Caco-2 (cell line): ENCODE measurements at regions not wholly inside any gene's neighbourhood (a gene's known extent, or its start where the extent isn't known, plus 50 kb on each side); places are given as distances from the start of the nearest gene placed in this dataset.

ENCODE experiments used
- BruUV-seq: library from RNA; stranded (reverse); fragments of 400-500 nt; replicated peaks from 2 replicates; lab custom pipeline; 2021; lab: Mats Ljungman, UMichigan
- CTCF ChIA-PET: fragments of 300-600 bp; sonication (Branson Sonifier 250); formaldehyde crosslinking; loops from one replicate; lab custom pipeline; 2022; ENCODE audit warnings: antibody characterized with exemption; lab: Charles Lee
- POLR2A ChIA-PET: fragments of 300-600 bp; sonication (Branson Sonifier 250); formaldehyde crosslinking; loops from one replicate; lab custom pipeline; 2022; ENCODE audit warnings: antibody characterized with exemption; lab: Charles Lee
- DNase-seq, 2 experiments: peaks; one replicate each; pipeline versions ENCODE4 v3.0.0 to v3.0.0-alpha.2; 2020 to 2022
- H3K27me3 ChIP-seq: replicated peaks from 2 replicates; pipeline ENCODE4 v1.6.0; 2011; ENCODE audit warnings: low read length; ENCODE audit not compliant: control insufficient read depth, insufficient read depth
- H3K36me3 ChIP-seq: 2 replicates; pipeline ENCODE4 v1.5.1; 2011; ENCODE audit warnings: low read length; ENCODE audit not compliant: control insufficient read depth, insufficient read depth
- H3K4me1 ChIP-seq: fragments of 250-450 bp; sonication (Bioruptor Pico); 2 replicates; pipeline ENCODE4 v1.5.1; 2020; ENCODE audit warnings: mild to moderate bottlenecking
- H3K4me3 ChIP-seq: 2 replicates; pipeline ENCODE4 v1.5.1; 2011; ENCODE audit warnings: low read depth, mild to moderate bottlenecking, control low read depth, low read length
- H3K9me3 ChIP-seq: fragments of 250-450 bp; sonication (Bioruptor Pico); 2 replicates; pipeline ENCODE4 v1.5.1; 2020; ENCODE audit warnings: mild to moderate bottlenecking, moderate library complexity
- H3K27ac Mint-ChIP-seq: one replicate; pipeline ENCODE4 v1.8.0; 2022; ENCODE audit warnings: mixed read lengths; ENCODE audit not compliant: unreplicated experiment
- H3K27me3 Mint-ChIP-seq: one replicate; pipeline ENCODE4 v1.8.0; 2022; ENCODE audit warnings: mixed read lengths; ENCODE audit not compliant: insufficient read depth, unreplicated experiment
- H3K36me3 Mint-ChIP-seq: one replicate; pipeline ENCODE4 v1.8.0; 2022; ENCODE audit warnings: mild to moderate bottlenecking, mixed read lengths; ENCODE audit not compliant: insufficient read depth, unreplicated experiment
- H3K4me1 Mint-ChIP-seq: one replicate; pipeline ENCODE4 v1.8.0; 2022; ENCODE audit warnings: low read depth, mixed read lengths; ENCODE audit not compliant: unreplicated experiment
- H3K4me3 Mint-ChIP-seq: one replicate; pipeline ENCODE4 v1.8.0; 2022; ENCODE audit warnings: mild to moderate bottlenecking, moderate library complexity, mixed read lengths; ENCODE audit not compliant: unreplicated experiment
- H3K9me3 Mint-ChIP-seq: one replicate; pipeline ENCODE4 v1.8.0; 2022; ENCODE audit warnings: mixed read lengths; ENCODE audit not compliant: unreplicated experiment
- CTCF ChIP-seq, 2 experiments: fragments of 200-600 bp in 1 of 2; IDR thresholded peaks; 1 replicate in 1 of 2; 2 replicates in 1 of 2; pipeline versions ENCODE4 v1.5.1 to v1.8.0; 2011 to 2022; ENCODE audit warnings: antibody characterized with exemption in 1 of 2, control low read depth in 1 of 2, inconsistent platforms in 1 of 2, low read depth in 1 of 2, low read length in 1 of 2, mild to moderate bottlenecking in 1 of 2, moderate library complexity in 1 of 2; ENCODE audit not compliant: insufficient read depth in 1 of 2, severe bottlenecking in 1 of 2, unreplicated experiment in 1 of 2
- intact Hi-C: fragments of 100-400 bp; cut with micrococcal nuclease; formaldehyde crosslinking; loops from one replicate; pipeline ENCODE4 v1.10.0; 2022; ENCODE audit not compliant: unreplicated experiment

- no peak for TF ChIP-seq CTCF (IDR thresholded peaks at IDR 0.05; ENCODE audit: insufficient read depth in 1 of 2, low read depth in 1 of 2, low read length in 1 of 2, severe bottlenecking in 1 of 2, unreplicated experiment in 1 of 2)
- no peak overlapping the region for H3K4me3 ChIP-seq
- BruUV-seq = no TSS peak
- Mint-ChIP-seq H3K36me3 (no peaks in the 10 kb centered on the region), H3K4me3 (no peak overlapping the region), H3K27ac (no peak overlapping the region), H3K9me3 (peaks cover 30% of the 10 kb centered on the region), H3K4me1 (peaks cover 7% of the 10 kb centered on the region), H3K27me3 (no peaks in the 10 kb centered on the region)
- no peaks in the 10 kb centered on the region for H3K27me3 ChIP-seq
- DNase-seq = no peak
- ChIA-PET CTCF (no interaction called here), POLR2A (no interaction called here)
- no peaks in the 10 kb centered on the region for H3K4me1 ChIP-seq
- H3K9me3 ChIP-seq = peaks cover 12% of the 10 kb centered on the region; the same call in 1 of the 2 replicates
- intact Hi-C loops = no loop called here
- no peaks in the 10 kb centered on the region for H3K36me3 ChIP-seq
These were observed 56.1 kb downstream of the STYXL2 start for GRCh38 chr1:167149793-167150491.

GRCh38 chr1:167150492-167150833, 56.6 kb downstream of the STYXL2 start:
- CTCF ChIA-PET = no interaction called here
- H3K4me1 ChIP-seq = no peaks in the 10 kb centered on the region
- Mint-ChIP-seq H3K27ac (no peak overlapping the region), H3K36me3 (no peaks in the 10 kb centered on the region), H3K9me3 (peaks cover 25% of the 10 kb centered on the region), H3K4me3 (no peak overlapping the region), H3K4me1 (peaks cover 7% of the 10 kb centered on the region), H3K27me3 (no peaks in the 10 kb centered on the region)
- no peaks in the 10 kb centered on the region for H3K27me3 ChIP-seq
- intact Hi-C loops = no loop called here
- no TSS peak for BruUV-seq
- no peak for DNase-seq
- no peak overlapping the region for H3K4me3 ChIP-seq
- no peak for TF ChIP-seq CTCF (IDR thresholded peaks at IDR 0.05; ENCODE audit: insufficient read depth in 1 of 2, low read depth in 1 of 2, low read length in 1 of 2, severe bottlenecking in 1 of 2, unreplicated experiment in 1 of 2)
- POLR2A ChIA-PET = no interaction called here
- H3K9me3 ChIP-seq = peaks cover 12% of the 10 kb centered on the region; the same call in 1 of the 2 replicates
- no peaks in the 10 kb centered on the region for H3K36me3 ChIP-seq

DNA sequence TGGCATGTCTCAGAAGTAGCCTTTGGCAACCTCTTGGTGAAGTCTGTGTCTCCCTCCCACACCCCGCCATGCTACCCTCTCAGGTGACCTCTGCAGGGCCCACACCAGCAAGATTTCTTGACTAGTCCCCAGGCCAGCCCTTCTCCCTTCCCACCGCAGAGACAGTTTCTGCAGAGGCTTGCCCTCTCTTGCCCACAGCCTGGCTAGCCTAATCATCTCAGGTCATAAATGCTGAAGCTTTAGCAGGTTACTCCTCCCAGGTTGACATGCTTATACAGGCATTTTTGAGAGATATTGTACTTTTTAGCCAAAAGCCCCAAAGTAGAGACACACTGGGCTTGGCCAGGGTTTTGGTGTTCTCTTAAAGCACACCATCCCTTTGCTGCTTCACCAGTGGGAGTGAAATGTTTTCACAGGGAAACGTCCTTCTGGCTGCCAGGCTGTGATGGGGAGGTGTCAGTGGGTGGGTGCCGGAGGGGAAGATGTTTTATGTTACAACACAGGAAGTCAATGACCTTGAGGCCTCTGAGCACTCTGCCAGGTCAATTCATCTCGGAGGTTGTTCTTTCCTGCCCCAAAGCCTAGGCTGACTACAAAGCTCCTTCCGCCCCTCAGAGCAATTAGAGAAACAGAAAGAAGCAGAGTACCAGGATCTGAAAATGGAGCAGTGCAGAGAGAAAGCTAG, 58.5 kb downstream of the STYXL2 start:
- no peak overlapping the region for H3K4me3 Mint-ChIP-seq
- no peaks in the 10 kb centered on the region for H3K36me3 Mint-ChIP-seq
- no peaks in the 10 kb centered on the region for H3K27me3 Mint-ChIP-seq
- H3K9me3 Mint-ChIP-seq = peaks cover 6% of the 10 kb centered on the region
- POLR2A ChIA-PET = no interaction called here
- H3K9me3 ChIP-seq = peaks cover 6% of the 10 kb centered on the region; the same call in 1 of the 2 replicates
- intact Hi-C loops = no loop called here
- no peaks in the 10 kb centered on the region for H3K27me3 ChIP-seq
- no peak overlapping the region for H3K27ac Mint-ChIP-seq
- DNase-seq = no peak
- no TSS peak for BruUV-seq
- H3K4me3 ChIP-seq = no peak overlapping the region
- H3K36me3 ChIP-seq = no peaks in the 10 kb centered on the region
- CTCF ChIA-PET = interaction anchor here (0.7 kb wide), 1 partner anchor 286 kb away, joined by 3 read pairs; no protein-coding TSS in a partner anchor
- TF ChIP-seq CTCF (IDR thresholded peaks at IDR 0.05; ENCODE audit: insufficient read depth in 1 of 2, low read depth in 1 of 2, low read length in 1 of 2, severe bottlenecking in 1 of 2, unreplicated experiment in 1 of 2) = no peak
- no peaks in the 10 kb centered on the region for H3K4me1 ChIP-seq
- peaks cover 3% of the 10 kb centered on the region for H3K4me1 Mint-ChIP-seq
